HG02763 (cell line): ENCODE measurements at regions not wholly inside any gene's neighbourhood (a gene's known extent, or its start where the extent isn't known, plus 50 kb on each side); places are given as distances from the start of the nearest gene placed in this dataset.
"Not testable (repeated sequence)": the region's sequence is repeated elsewhere in the genome, so short reads cannot be mapped to it uniquely, and the experiment has no call there.

ENCODE experiments used
- ATAC-seq: cut with Tn5 transposase; IDR thresholded peaks from one replicate; pipeline ENCODE4 v1.9.1; 2021; ENCODE audit warnings: mild to moderate bottlenecking, moderate library complexity; ENCODE audit not compliant: unreplicated experiment

DNA sequence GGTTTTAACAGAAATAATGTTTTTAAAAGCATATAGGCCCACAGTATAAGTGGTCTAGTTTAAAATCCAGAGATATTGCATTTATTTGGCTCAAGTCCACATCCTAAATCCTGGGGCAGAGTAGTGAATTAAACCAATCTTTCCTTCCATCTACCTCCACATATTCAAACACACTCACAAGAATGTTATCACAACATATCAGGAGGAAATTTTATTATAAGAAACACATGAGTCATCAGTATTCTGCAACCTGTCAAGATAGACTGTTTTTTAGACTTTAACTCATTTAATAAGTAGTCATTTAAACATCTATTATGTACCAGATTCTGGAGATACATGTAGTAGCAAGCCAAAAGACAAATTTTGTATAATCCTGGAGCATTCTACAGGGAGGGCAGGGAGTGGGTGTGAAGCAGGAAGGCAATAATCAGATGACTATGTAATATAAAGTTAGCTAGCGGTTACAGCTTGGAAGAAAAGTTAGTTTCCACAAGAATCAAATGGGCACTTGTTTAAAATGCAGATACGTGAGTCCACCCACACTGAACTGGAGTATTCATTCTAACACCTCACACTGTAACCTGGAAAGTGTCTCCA is 187.3 kb upstream of the PIK3R1 start:
- no peak for ATAC-seq

DNA sequence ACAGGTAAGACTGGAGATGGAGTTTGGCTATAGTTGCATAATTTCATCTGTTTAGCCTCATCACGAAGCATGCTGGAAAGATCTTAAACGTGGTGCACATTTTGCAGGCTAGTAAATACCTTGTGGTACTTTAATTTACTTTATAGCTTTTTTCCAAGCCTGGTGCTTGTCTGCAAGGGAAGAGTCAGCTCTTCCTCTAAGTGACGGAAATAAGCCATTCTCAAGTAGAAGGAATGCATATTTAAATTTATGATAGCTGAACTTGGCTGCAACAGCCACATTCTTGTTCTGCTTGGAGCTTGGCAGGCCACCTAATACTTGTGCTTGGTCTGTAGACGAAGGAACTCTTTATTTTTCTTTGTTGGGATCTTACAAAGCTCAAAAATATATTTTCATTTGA is 188.0 kb upstream of the PIK3R1 start:
- ATAC-seq, result no peak

DNA sequence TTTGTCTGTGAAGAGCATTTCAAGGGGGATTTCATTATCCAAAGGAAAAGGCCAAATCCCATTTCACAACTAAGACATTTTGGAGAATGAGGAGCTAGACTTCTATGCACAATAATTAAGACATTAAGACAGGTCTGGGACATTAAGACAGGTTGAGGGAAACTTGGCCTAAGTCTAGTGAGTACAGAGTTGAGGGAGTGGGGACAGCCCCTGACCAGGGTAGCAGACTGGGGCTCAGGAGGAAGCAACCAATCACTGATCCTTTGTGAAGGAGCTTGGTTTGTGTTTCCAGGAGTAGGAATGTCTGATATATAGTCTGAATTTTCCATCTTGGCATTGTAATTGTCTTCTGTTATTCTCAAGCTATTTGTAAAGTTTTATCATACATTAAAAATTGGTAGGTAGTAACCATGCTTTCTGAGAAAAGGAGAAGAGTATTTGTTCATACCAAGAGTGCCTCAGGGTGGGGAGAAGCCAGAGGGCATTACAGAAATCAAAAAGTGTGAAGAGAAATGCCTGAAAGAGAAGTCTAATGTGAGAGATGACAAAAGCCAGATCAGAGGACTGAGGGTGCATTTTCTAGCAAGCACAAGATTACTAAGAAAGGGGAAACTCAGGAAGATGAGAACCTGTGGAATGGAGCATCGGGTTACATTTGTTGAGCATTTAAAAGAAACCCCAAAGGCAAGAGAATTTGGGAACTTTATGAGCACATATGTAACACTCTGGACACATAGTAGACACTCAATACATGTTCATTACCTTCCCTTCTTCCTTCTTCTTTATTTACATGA is 189.3 kb upstream of the PIK3R1 start:
- no peak for ATAC-seq

DNA sequence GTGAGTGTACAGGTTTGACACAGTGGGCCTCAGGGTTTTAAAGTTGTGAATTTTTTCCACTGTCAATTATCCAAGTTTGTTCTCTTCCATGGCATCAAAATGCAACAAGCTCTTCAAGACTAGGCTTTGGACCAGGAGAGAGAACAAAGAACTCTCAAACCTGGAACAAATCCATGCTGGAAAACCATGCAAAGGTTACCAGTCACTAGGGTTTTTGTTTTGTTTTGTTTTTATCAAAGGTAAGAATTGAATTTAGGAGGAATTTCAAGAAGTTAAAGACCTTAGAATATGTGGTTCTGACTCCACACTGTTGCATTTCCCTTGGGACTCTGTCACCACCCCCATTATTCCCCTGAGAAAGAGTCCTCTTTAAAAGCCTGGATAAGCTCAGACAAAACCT is 191.1 kb upstream of the PIK3R1 start:
- no peak for ATAC-seq

DNA sequence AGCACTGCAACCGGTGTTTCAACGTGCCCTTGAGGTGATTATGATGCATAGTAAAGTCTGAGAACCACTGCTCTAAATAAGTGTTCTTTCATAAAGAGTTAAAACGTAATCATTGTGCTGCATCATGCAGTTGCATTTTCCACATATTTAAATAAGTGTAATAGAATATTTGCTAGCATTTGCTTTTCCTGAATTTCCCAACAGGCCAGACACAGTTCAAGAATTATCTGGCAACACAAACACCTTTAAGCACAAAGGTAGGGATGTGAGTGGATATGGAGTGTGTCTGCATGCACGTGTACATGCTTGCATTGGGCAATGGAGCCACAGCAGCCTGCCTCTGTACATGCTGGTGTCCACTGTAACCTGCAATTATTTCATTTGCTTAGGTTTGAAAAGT is 193.6 kb upstream of the PIK3R1 start:
- no peak for ATAC-seq

DNA sequence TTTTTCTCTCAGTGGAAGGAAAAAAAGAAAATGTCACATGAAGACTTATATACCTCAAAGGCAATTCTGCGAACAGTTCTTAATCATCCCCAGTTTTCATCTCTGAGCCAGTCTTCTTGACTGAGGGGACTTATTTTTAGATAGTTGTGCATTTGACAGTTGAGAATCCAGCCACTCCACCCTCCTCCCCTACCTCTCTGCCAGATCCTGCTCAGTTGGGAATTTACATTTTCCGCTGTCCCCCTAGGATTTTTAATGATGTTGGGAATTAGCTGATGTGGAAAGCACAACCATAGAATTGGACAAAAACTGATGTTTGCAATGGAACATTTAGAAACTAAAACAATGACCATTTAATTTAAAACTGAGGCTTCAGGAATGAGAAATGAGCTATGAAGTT is 194.3 kb upstream of the PIK3R1 start:
- ATAC-seq, result no peak

DNA sequence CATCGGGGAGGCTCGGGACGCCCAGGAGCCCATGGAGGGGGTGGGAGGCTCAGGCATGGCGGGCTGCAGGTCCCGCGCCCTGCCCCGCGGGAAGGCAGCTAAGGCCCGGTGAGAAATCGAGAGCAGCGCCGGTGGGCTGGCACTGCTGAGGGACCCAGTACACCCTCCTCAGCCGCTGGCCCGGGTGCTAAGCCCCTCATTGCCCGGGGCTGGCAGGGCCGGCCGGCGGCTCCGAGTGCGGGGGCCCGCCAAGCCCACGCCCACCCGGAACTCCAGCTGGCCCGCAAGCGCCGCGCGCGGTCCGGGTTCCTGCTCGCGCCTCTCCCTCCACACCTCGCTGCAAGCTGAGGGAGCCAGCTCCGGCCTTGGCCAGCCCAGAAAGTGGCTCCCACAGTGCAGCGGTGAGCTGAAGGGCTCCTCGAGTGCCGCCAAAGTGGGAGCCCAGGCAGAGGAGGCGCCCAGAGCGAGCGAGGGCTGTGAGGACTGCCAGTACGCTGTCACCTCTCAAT is 195.0 kb upstream of the PIK3R1 start:
- not testable (repeated sequence) for ATAC-seq

DNA sequence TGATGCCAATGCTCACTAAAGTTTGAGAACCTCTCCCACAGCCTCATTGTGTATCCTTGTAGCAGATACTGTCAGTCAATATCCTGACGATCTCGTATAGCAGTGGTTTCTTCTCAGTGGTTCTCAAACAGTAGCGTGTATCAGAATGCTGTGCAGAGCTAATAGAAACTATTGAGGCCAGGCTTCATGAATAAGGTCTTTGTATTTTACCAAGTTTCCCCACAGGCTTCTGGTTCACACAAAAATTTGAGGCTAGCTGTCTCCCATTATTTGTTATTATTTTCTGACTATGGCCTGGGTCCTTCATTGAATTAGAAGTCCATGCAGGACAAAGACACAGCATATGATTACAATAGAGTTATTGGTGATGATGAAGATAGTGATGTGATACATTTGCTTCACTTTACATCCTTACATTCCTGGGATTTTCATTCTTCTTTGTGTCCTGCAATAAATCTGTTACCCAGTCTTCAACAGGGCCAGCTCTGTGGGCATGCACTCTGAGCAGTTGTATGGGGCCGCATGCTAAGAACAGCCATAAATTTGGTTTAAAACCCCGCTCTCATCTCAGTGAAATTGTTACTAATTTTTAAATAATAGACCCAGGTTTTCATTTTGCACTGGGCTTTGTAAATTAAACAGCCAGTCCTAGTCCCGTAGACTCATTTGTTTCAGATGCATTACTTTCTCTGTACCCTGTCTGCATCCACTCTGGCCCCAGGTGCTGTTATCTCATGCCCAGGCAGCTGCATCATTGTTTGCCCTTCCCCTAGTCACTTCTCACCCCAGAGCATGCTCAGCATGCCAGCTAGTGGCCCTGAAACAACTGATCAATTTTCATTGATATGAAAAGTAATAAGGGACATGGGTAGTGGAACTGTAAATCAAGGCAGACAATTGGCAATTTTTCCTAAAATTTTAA is 199.9 kb upstream of the PIK3R1 start:
- ATAC-seq, result no peak

DNA sequence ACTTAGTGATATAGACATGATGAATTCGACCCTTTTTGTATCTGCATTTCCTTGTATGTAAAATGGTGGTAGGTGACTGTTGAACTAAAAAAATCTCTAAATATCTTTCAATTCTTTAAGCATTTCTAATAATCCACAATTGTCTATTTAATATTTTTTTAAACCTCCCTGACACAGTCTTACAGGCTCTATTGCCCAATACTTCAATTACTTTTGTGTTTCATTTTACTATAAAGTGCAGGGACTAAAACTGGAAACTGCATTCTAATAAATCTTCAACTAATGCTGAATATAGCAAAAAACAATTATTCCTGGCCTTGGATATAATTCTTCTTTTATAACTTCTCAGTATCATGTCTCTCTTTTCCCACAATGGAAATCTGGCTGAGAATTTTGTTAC is 202.7 kb upstream of the PIK3R1 start:
- no peak for ATAC-seq

DNA sequence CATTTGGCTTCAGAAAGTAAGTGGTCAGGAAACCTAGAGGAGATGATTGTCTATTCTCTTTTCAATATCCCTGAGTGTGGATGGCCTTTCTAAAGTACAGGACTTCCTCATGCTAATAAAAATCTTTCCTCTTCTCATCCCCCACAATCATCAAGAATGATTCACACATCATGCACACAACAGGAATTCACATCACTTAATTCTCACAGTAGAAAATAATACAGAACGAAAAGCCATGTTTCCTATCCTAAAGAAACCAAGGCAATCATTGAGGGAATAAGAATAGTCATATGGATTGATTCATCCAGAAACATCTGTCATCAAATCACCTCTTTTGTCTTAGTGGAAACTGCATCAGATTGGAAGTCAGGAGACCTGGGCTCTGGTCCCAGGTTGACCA is 203.1 kb upstream of the PIK3R1 start:
- no peak for ATAC-seq

DNA sequence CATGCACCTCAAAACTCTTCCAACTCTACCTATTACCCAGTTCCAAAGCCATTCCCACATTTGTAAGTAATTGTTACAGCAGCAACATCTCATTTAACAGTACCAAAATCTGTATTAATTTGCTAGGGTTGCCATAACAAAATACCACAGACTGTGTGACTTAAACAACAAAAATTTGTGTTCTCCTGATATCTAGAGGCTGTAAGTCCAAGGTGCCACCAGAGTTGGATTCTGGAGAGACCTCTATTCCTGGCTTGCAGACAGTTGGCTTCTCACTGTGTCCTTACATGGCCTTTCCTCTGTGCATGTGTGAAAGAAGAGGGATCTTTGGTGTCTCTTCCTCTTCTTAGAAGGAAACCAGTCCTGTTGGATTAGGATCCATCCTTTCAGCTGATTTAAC is 203.8 kb upstream of the PIK3R1 start:
- no peak for ATAC-seq

DNA sequence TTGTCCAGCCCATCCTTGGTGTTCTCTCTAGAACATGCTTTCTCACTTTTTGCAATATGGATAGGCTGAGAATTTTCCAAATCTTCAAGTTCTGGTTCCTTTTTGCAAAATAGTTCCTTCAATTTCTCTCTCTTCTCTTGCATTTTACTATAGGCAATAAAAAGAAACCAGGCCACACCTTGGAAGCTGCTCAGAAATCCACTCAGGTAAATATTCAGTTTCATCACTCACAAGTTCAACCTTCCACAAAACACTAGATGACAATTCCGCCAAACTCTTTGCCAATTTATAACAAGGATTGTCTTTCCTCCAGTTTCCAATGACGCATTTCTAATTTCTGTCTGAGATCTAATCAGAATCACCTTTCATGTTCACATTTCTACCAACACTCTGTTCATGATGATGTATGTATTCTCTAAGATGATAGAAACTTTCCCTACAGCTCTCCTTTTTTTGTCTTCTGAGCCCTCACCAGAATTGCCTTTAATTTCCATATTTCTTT is 204.2 kb upstream of the PIK3R1 start:
- ATAC-seq, result no peak

DNA sequence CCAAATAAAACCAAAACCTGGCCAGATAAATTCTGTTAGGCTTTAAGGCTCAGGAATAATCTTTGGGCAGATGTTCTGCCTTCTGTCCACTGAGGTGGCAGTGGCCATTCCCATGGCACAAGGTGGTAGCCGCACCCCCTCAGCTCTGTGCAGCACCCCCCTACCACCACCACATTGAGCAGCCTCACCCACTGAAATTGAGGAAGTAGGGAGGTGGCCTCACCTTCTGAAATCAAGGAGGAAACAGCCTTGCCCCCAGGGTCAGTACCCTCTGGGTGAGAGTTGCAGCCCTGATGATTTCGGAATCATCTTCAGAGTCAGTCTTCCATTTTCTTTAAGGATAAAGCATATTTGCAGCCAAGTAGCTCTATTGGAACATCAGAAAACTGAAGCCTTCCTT is 204.8 kb upstream of the PIK3R1 start:
- no peak for ATAC-seq

DNA sequence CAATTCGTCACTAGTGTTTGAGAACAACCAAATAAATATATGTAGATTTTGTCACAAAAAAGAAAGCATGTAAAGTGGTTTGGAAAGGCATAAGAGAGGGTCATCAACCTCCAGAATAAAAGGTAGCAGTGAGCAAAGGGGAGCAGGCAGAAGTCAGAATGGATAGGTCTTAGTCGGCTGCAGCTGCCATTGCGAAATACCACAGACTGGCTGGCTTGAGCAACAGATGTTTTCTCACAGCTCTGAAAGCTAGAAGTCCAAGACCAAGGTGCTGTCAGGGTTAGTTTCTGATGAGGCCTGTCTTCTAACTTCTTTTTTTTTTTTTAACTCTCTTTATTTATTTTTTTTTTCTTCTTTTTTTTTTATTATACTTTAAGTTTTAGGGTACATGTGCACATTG is 208.1 kb upstream of the PIK3R1 start:
- ATAC-seq, result no peak

DNA sequence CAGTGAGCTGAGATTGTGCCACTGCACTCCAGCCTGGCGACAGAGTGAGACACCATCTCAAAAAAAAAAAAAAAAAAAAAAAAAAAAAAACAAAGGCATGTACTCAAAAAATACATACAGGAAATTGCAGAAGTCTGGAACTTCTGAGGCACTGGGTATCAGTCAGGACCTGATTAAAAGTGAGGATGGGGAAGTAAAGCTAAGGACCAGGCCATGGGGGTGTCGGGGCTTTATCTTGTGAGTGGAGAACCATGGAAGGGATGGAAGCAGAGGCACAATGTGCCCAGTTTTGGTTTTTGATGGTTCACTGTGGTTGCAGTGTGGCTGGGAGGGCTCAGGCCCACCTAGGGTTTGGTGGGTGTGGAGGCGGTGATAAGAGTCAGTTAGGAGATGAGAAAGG is 212.7 kb upstream of the PIK3R1 start:
- no peak for ATAC-seq

DNA sequence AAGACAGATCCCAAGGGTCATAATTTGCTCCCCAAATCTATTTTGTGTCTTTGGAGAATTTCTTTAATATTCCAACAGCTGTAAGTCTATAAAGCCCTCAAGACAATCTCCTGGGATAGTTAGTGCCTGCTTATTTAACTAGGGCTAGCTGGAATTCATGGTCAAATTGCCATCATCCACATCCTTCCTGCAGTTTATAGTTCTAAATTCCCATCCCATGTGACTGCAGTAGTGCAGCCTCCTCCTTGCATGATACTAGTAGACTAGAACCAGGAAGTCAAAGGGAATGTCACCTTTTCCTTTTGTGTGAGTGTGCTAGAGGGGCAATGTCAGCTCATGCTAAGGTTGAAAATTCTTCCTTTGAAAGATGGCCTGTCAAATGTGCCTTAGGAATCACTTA is 214.8 kb upstream of the PIK3R1 start:
- no peak for ATAC-seq

DNA sequence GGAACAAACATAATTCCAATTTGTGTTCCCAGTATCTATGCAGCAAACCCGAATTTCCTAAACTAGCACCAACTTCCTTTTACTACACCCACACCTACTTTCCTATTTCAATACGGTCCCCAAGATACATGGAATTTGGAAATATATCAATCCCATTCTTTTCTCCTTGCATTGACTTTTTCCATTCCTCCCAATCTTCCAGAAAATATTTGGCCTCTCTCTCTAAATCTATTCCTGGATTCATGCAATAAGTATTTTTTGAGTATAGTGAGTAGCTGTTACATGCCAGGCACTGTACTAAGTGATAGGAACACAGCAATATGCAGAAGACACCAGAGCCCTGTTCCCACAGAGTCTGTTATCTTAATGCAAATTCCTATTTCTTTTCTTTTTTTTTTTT is 216.2 kb upstream of the PIK3R1 start:
- no peak for ATAC-seq

DNA sequence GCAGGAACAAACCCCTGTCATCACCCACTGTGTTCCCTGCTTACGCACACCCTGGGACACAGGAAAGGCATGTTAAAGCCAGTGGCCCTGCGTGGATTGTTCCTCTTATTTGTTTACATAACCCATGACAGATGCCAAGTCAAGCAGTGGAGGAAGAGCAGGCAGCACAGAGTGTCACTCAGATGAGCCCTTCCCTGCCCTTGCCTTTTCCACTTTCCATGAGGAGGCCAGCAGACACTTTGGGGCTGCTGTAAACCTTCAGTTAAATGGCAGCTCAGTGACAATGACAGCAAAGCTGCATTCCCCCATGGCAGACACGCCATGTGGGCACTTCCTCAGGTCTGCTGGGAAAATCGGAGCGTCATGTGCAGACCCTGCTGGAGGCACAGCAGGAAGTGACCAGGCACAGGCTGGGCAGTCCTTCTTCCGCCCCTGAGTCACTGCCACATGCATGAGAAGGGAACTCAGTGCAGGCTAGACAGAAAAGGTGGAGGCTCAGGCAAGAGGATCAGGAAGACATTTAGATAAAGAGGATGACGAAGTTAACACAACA is 216.8 kb upstream of the PIK3R1 start:
- ATAC-seq, result no peak

DNA sequence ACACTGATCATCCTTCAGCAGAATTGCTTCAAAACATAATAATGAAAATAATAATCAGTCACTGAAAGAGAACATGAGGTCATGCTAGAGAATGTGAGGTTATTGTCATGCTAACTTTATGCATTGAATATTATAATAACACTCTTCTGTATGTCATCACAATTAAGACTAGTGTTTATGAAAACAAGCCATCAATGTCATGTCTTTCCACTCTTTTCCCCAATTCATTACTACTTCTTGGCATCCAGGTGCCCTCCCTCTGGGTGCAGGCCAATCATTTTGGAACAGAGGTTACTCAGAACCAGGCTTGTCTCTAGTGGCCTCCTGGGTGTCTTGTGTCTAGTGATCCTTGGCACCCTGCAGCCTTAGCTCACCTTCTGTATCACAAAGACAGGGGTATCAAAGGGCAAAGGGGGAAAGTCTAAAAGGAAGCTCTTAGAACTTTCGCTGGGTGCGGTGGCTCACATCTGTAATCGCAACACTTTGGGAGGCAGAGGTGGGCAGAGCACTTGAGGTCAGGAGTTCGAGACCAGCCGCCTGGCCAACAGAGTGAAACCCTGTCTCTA is 217.6 kb upstream of the PIK3R1 start:
- no peak for ATAC-seq

DNA sequence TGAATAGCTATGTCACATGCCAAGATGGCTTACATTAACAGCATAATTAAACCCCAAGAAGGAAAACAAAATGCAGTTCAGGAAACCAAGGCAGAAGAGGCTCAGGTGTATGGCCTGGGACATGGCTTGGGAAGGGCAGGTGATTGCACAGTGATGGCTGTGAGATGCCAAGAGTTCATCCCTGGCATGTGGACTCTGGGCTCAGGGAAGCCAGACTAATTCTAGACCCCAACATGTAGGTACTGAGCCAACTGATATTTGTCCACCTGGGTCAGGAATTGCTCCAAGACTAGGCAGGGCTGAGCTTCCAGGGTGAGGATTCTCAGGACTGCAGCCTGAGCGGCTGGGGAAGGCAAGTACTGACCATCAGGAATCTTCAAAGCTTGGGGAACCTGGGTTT is 218.4 kb upstream of the PIK3R1 start:
- no peak for ATAC-seq

DNA sequence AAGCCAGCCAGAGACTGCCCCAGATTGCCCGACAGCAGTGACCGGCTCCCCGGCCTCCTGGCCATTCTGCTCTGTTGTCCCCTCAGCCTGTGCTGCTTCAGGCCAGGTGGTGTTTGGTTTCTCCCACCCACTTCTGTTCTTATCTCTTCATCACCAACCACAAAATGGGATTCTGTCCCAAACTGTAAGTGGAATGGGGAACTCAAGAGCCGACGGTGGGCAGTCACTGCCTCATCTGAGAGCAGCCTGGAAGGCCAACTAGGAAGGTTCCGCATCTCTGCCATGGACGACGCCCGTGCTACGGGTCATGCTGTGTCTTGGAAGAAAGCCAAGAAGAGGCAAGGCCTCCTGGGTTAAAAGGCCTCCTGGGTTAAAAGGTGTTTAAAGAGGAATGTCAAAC is 219.0 kb upstream of the PIK3R1 start:
- no peak for ATAC-seq
